ENCODE measurements at regions not wholly inside any gene's neighbourhood (a gene's known extent, or its start where the extent isn't known, plus 50 kb on each side); places are given as distances from the start of the nearest gene placed in this dataset.

DNA sequence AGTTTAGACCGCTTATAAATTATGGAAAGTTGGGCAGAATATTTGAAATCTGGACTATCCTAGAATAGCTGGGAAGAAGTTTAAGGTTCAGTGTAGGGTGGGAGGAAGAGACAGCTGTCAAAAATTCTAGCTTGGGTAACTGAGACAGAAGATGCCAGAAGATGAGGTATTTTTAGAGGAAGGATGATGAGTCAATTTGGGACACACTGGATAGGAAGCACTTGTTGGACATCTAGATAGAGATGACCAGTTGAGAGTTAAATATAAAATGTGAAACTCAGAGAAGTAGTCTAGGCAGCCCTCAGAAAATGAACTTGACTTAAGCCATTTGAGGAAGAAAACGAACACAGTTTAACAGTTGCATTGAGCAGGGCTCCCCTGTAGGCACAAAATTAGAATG, 137.9 kb upstream of the MAP9 start:
- no peaks in the 10 kb centered on the region for H3K36me3 Mint-ChIP-seq (ENCODE audit: low read depth, unreplicated experiment)
- H3K27me3 Mint-ChIP-seq (ENCODE audit: unreplicated experiment), result no peaks in the 10 kb centered on the region
- no peaks in the 10 kb centered on the region for H3K9me3 Mint-ChIP-seq (ENCODE audit: unreplicated experiment)
- no peak overlapping the region for H3K4me3 Mint-ChIP-seq (ENCODE audit: unreplicated experiment)
- no peaks in the 10 kb centered on the region for H3K4me1 Mint-ChIP-seq (ENCODE audit: unreplicated experiment)
- no peak overlapping the region for H3K27ac Mint-ChIP-seq (ENCODE audit: unreplicated experiment)
- TF ChIP-seq CTCF (IDR thresholded peaks at IDR 0.05; ENCODE audit: unreplicated experiment), result no peak
- DNase-seq (ENCODE audit: low spot score), result no peak

DNA sequence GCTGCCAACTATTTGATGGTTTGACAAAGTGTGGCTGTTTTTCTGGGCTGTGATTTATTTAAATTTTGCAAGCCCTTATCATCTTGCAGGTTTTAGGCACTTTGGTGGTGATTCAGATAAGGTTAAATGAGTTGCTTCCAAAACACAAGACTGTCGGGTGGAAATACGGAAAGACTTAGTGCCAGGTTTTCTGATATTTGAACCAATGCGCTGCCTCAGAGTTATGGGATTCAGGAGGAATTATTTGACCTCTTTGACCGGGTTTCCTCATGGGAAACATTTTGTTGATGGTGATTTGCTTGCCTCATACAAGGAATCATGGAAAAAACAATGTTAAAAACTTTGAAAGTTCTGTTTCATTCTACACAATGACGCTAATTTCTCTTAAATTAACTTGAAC, 136.1 kb upstream of the MAP9 start:
- Mint-ChIP-seq H3K36me3 (ENCODE audit: low read depth, unreplicated experiment) (no peaks in the 10 kb centered on the region), H3K4me3 (ENCODE audit: unreplicated experiment) (no peak overlapping the region), H3K27me3 (ENCODE audit: unreplicated experiment) (no peaks in the 10 kb centered on the region), H3K4me1 (ENCODE audit: unreplicated experiment) (no peaks in the 10 kb centered on the region), H3K9me3 (ENCODE audit: unreplicated experiment) (no peaks in the 10 kb centered on the region), H3K27ac (ENCODE audit: unreplicated experiment) (no peak overlapping the region)
- no peak for TF ChIP-seq CTCF (IDR thresholded peaks at IDR 0.05; ENCODE audit: unreplicated experiment)
- DNase-seq (ENCODE audit: low spot score), result no peak

DNA sequence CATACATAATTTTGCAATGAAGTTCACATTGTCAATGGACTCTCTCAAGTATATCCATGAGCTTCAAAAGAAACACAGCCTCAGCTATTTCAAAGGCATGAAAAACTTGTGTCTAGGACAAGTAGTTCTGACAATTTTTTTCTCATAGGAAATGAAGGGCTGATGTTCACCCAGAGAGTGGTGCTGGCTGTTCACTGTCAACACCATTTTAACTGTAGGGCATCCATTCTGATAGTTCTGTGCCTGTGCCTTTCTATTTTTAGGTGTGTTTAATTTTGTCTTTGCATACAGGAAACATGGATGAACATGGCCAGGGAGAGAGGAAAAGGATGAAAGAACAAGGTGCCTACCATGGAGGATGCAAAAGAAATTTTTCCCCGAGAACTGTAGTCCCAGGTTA, 135.3 kb upstream of the MAP9 start:
- no peak for DNase-seq (ENCODE audit: low spot score)
- no peaks in the 10 kb centered on the region for H3K27me3 Mint-ChIP-seq (ENCODE audit: unreplicated experiment)
- H3K4me1 Mint-ChIP-seq (ENCODE audit: unreplicated experiment), result no peaks in the 10 kb centered on the region
- no peaks in the 10 kb centered on the region for H3K36me3 Mint-ChIP-seq (ENCODE audit: low read depth, unreplicated experiment)
- no peaks in the 10 kb centered on the region for H3K9me3 Mint-ChIP-seq (ENCODE audit: unreplicated experiment)
- no peak overlapping the region for H3K4me3 Mint-ChIP-seq (ENCODE audit: unreplicated experiment)
- no peak overlapping the region for H3K27ac Mint-ChIP-seq (ENCODE audit: unreplicated experiment)
- no peak for TF ChIP-seq CTCF (IDR thresholded peaks at IDR 0.05; ENCODE audit: unreplicated experiment)

DNA sequence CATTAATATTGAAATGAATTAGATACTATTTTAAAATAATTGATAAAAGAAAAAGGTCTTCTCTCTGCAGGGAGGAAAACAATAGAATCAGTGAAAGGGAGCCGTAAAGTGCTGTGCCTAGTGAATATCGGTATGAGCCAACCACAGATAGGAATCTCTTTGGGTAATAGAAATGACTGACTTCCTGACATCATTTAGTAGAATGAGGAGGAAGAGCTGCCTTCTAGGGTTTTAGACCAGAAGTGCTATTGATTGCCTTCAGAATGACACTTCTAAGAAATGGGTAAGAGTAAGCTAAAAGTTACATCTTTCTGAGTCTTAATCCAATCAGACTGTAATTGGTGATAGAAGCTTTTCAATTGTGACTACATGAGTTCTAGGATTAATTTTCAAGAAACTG, 134.0 kb upstream of the MAP9 start:
- no peaks in the 10 kb centered on the region for H3K9me3 Mint-ChIP-seq (ENCODE audit: unreplicated experiment)
- H3K4me1 Mint-ChIP-seq (ENCODE audit: unreplicated experiment), result no peaks in the 10 kb centered on the region
- no peak overlapping the region for H3K27ac Mint-ChIP-seq (ENCODE audit: unreplicated experiment)
- no peaks in the 10 kb centered on the region for H3K27me3 Mint-ChIP-seq (ENCODE audit: unreplicated experiment)
- no peak overlapping the region for H3K4me3 Mint-ChIP-seq (ENCODE audit: unreplicated experiment)
- TF ChIP-seq CTCF (IDR thresholded peaks at IDR 0.05; ENCODE audit: unreplicated experiment), result no peak
- no peak for DNase-seq (ENCODE audit: low spot score)
- H3K36me3 Mint-ChIP-seq (ENCODE audit: low read depth, unreplicated experiment), result no peaks in the 10 kb centered on the region

DNA sequence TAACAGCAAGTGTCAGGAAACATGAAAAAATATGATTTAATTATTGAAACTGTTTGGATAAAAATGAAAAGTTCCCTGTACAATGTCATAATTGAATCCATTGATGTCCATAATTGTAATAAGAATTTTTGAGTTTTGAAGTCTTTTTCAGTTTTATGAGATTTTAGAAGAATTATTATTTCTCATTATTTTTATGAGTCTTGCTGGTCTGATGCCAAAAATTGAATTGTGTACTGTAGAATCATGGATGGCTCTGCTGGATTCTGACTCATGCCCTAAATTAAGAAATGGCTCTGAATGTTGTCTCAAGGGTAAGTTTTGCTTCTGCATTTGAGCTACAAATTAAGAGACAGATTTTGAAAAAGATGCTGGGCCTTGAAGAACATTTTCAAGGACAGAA, 132.8 kb upstream of the MAP9 start:
- H3K4me3 Mint-ChIP-seq (ENCODE audit: unreplicated experiment), result no peak overlapping the region
- no peaks in the 10 kb centered on the region for H3K36me3 Mint-ChIP-seq (ENCODE audit: low read depth, unreplicated experiment)
- no peaks in the 10 kb centered on the region for H3K4me1 Mint-ChIP-seq (ENCODE audit: unreplicated experiment)
- H3K9me3 Mint-ChIP-seq (ENCODE audit: unreplicated experiment), result no peaks in the 10 kb centered on the region
- no peak for DNase-seq (ENCODE audit: low spot score)
- H3K27ac Mint-ChIP-seq (ENCODE audit: unreplicated experiment), result no peak overlapping the region
- no peaks in the 10 kb centered on the region for H3K27me3 Mint-ChIP-seq (ENCODE audit: unreplicated experiment)
- TF ChIP-seq CTCF (IDR thresholded peaks at IDR 0.05; ENCODE audit: unreplicated experiment), result no peak
